GM13977 (cell line): ENCODE measurements at regions not wholly inside any gene's neighbourhood (a gene's known extent, or its start where the extent isn't known, plus 50 kb on each side); places are given as distances from the start of the nearest gene placed in this dataset.

Source experiments
- DNase-seq: peaks from one replicate; pipeline ENCODE4 v3.0.0; 2012; ENCODE audit warnings: low spot score
- in situ Hi-C: fragments of 300-500 bp; cut with MboI; formaldehyde crosslinking; loops from one replicate; pipeline ENCODE4 v1.12.0; 2022; ENCODE audit warnings: low sequenced_read_pairs, low pct_unique_long_range_greater_than_20kb, mixed read lengths, inconsistent platforms; ENCODE audit not compliant: unreplicated experiment
- TF ChIP-seq, protein P1 (sequence below): IDR thresholded peaks from 2 replicates; pipeline ENCODE4 v1.5.1; 2012; ENCODE audit warnings: mild to moderate bottlenecking, control low read depth; ENCODE audit not compliant: insufficient read depth; ENCODE audit errors: extremely low read depth, missing control alignments

DNA sequence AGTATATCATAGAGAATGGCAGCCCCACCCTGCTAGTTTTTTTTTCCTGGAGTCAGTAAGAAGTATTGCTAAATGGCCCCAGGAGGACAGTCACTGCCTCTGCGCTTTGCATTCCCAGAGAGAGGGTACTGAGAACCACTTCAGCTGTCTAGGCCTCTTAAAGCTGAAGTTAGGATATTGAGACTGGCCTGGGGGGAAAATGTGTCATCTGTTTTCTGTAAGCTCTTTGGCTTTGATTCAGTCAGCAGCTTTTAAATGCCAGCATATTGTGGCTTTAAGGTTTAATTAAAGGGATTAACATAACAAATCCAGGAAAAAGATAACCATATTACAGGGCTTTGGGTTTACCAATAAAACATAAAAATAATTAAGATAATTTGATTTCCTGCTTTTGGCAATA, 852.0 kb downstream of the PCDH18 start:
- TF ChIP-seq, protein P1, sequence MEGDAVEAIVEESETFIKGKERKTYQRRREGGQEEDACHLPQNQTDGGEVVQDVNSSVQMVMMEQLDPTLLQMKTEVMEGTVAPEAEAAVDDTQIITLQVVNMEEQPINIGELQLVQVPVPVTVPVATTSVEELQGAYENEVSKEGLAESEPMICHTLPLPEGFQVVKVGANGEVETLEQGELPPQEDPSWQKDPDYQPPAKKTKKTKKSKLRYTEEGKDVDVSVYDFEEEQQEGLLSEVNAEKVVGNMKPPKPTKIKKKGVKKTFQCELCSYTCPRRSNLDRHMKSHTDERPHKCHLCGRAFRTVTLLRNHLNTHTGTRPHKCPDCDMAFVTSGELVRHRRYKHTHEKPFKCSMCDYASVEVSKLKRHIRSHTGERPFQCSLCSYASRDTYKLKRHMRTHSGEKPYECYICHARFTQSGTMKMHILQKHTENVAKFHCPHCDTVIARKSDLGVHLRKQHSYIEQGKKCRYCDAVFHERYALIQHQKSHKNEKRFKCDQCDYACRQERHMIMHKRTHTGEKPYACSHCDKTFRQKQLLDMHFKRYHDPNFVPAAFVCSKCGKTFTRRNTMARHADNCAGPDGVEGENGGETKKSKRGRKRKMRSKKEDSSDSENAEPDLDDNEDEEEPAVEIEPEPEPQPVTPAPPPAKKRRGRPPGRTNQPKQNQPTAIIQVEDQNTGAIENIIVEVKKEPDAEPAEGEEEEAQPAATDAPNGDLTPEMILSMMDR: no peak
- in situ Hi-C loops: no loop called here
- no peak for DNase-seq

DNA sequence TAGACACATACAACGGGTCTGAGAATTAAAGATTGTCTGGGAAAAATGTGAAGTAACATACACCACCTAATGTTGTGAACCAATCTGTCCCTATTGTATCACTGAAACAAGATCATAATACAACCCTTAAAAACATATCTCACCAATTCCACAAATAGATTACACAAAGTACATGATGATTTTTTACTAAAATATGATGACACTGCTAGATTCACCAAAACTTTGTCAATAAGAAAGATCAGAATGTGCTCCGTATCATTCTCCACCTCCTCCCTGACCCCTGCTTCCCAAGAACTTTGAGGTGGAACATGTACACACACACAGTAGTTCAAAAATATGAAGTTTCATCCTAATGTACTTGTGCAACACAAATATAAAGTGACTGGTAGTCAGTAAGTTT, 862.0 kb downstream of the PCDH18 start:
- TF ChIP-seq, protein P1: no peak
- in situ Hi-C loops: no loop called here
- DNase-seq: no peak

DNA sequence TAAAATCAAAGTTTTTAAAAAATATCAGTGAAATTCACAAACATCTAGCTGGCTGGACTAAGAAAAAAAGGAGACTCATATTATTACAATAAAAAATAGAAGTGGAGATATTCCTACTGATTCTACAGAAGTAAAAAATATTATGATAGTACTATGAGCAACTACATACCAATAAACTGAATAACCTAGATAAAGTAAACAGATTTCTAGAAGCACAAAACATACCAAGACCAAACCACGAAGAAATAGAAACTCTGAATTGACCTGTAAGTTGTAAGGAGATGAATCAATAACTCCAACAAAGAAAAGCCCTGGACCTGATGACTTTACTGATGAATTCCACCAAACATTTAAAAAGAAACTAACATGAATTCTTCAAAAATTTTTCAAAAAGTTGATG, 867.3 kb downstream of the PCDH18 start:
- TF ChIP-seq, protein P1: no peak
- DNase-seq: no peak
- in situ Hi-C loops: no loop called here

DNA sequence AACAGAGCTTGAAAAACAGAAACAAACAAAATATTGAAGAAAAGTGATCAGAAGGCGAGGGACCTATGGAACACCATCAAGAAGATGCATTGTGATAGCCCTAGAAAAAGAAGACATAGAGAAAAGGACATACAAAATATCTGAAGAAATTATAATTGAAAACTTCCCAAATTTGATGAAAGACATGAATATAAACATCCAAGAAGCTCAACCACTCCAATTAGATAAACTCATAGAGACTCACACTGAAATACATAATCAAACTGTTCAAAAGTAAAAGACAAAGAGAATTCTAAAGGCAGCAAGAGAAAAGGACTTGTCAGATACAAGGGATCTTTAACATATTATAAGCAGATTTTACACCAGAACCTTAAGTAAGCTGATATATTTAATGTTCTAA, 869.8 kb downstream of the PCDH18 start:
- no peak for DNase-seq
- TF ChIP-seq, protein P1: no peak
- in situ Hi-C loops: no loop called here

DNA sequence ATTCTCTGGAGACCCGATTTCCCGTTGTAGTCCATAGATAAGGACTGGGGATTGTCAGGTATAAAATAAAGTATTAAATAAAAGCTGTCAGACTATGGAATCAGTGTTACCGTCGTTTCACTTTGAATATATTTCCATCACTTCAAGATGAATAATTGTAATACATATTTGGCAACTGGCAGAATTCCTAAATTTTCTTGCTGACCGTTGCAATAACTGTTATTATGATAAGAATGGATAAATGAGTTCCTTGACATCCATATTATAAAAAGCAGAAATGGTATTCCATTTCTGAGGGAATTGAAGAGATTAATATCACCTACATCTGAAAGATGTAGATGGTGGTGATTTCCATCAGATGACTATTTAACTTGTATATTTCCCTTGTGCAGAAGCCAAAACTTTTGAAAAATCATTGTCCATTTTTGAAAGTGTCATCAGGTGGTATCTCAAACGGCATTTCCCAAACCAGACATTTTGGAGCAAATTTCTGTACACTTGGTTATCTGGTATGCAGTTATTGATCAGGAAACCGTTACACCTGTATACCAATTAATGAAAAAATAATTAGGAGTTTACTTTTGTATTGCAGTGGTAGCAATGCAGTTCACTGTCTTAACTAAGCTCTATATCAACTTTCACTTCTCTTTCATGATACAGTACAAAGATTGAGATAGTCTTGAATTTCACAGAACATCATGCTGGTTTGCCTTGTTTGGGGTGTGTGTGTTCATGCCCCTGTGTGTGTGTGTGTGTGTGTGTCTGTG, 878.5 kb downstream of the PCDH18 start:
- in situ Hi-C loops: no loop called here
- TF ChIP-seq, protein P1: no peak
- no peak for DNase-seq

DNA sequence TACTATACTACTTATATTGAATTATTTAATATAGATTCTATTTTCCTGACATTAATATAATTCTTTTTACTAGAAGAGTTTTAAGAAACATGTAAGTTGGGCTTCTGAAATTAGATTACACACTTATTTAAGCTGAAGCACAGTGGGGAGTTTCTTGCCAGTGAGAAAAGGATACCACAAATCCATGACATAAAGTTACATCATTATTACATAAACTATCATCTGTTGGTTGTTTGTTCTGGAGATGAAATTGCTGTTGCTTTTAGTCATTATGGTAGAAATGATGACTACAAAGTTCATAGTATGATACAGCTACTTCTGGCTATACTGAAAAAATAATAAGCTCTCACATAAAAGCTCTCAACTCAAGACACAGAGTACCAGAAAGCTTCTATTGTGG, 880.4 kb downstream of the PCDH18 start:
- TF ChIP-seq, protein P1: no peak
- in situ Hi-C loops: no loop called here
- no peak for DNase-seq
